OCI-LY7 (cell line): ENCODE measurements at regions not wholly inside any gene's neighbourhood (a gene's known extent, or its start where the extent isn't known, plus 50 kb on each side); places are given as distances from the start of the nearest gene placed in this dataset.

Experiments used
- CTCF ChIP-seq: fragments of 200-600 bp; sonication (generic); conservative IDR thresholded peaks from 2 replicates; pipeline ENCODE4 v1.5.1; 2014; ENCODE audit warnings: mild to moderate bottlenecking, antibody characterized with exemption, low read length, moderate library complexity, mixed read lengths
- EZH2phosphoT487 ChIP-seq: fragments of 200-600 bp; sonication (generic); IDR thresholded peaks from 2 replicates; pipeline ENCODE4 v1.6.1; 2018; ENCODE audit warnings: low read depth, borderline replicate concordance, mild to moderate bottlenecking, mixed run types, antibody characterized with exemption, low read length, moderate library complexity, mixed read lengths

- TF ChIP-seq CTCF (no peak), EZH2phosphoT487 (no peak)
Measured at GRCh38 chr3:117471831-117472230, 762.3 kb downstream of the TUSC7 start.
